IMR-90 (cell line): ENCODE measurements at regions not wholly inside any gene's neighbourhood (a gene's known extent, or its start where the extent isn't known, plus 50 kb on each side); places are given as distances from the start of the nearest gene placed in this dataset.
A peak's percentile ranks its signal among the peaks of the same experiment; 100 is the strongest.

Source experiments
- ATAC-seq: fragments of 200-7000 bp; cut with Tn5 transposase; 2 replicates; pipeline ENCODE4 v1.9.1; 2020; ENCODE audit warnings: low read depth, mild to moderate bottlenecking, moderate library complexity
- BruUV-seq: library from RNA; stranded (reverse); fragments of 400-500 nt; replicated peaks from 2 replicates; lab custom pipeline; 2021; lab: Mats Ljungman, UMichigan
- CTCF ChIA-PET: fragments of 300-600 bp; formaldehyde crosslinking; extraction: SDS; loops from one replicate; lab custom pipeline; 2021; ENCODE audit warnings: antibody characterized with exemption; lab: Yijun Ruan, JAX
- POLR2A ChIA-PET: fragments of 300-600 bp; sonication (Branson Sonifier 250); formaldehyde crosslinking; loops from one replicate; lab custom pipeline; 2022; ENCODE audit warnings: antibody characterized with exemption; ENCODE audit not compliant: unreplicated experiment; lab: Charles Lee
- DNase-seq: peaks from one replicate; pipeline ENCODE4 v3.0.0; 2013
- H2AFZ ChIP-seq: replicated peaks from 2 replicates; pipeline ENCODE3; 2013; ENCODE audit warnings: low read length, mild to moderate bottlenecking; ENCODE audit not compliant: poor library complexity
- H2AK5ac ChIP-seq: 2 replicates; pipeline ENCODE4 v1.6.1; 2013; ENCODE audit warnings: low read depth, low read length, inconsistent platforms
- H2AK9ac ChIP-seq: replicated peaks from 2 replicates; pipeline ENCODE3; 2013; ENCODE audit warnings: mild to moderate bottlenecking, low read depth, low read length, moderate library complexity; ENCODE audit not compliant: poor library complexity
- H2BK120ac ChIP-seq: 2 replicates; pipeline ENCODE4 v1.6.1; 2013; ENCODE audit warnings: low read depth, low read length, inconsistent platforms
- H2BK15ac ChIP-seq: 3 replicates; pipeline ENCODE4 v1.6.1; 2013; ENCODE audit warnings: low read depth, low read length, inconsistent platforms
- H2BK20ac ChIP-seq: 2 replicates; pipeline ENCODE4 v1.6.1; 2013; ENCODE audit warnings: low read depth, mild to moderate bottlenecking, inconsistent platforms, low read length, moderate library complexity
- H2BK5ac ChIP-seq: 2 replicates; pipeline ENCODE4 v1.6.1; 2013; ENCODE audit warnings: mild to moderate bottlenecking, low read depth, low read length, inconsistent platforms; ENCODE audit not compliant: poor library complexity, severe bottlenecking
- H3K14ac ChIP-seq: replicated peaks from 2 replicates; pipeline ENCODE4 v1.6.1; 2013; ENCODE audit warnings: low read depth, low read length, inconsistent platforms
- H3K18ac ChIP-seq: 2 replicates; pipeline ENCODE4 v1.6.1; 2013; ENCODE audit warnings: low read depth, low read length, control low read depth
- H3K23ac ChIP-seq: 2 replicates; pipeline ENCODE4 v1.6.1; 2013; ENCODE audit warnings: low read depth, low read length, inconsistent platforms
- H3K27ac ChIP-seq: 2 replicates; pipeline ENCODE4 v1.5.1; 2013; ENCODE audit warnings: mild to moderate bottlenecking, control low read depth, low read length; ENCODE audit not compliant: insufficient read depth
- H3K27me3 ChIP-seq: 2 replicates; pipeline ENCODE4 v1.6.1; 2013; ENCODE audit warnings: low read length; ENCODE audit not compliant: control insufficient read depth, insufficient read depth
- H3K36me3 ChIP-seq: 2 replicates; pipeline ENCODE4 v1.6.1; 2013; ENCODE audit warnings: low read length, mixed read lengths; ENCODE audit not compliant: control insufficient read depth, insufficient read depth
- H3K4ac ChIP-seq: 2 replicates; pipeline ENCODE4 v1.6.1; 2013; ENCODE audit warnings: low read depth, low read length, inconsistent platforms
- H3K4me1 ChIP-seq: 2 replicates; pipeline ENCODE4 v1.6.1; 2013; ENCODE audit warnings: low read length, mixed read lengths; ENCODE audit not compliant: control insufficient read depth, insufficient read depth
- H3K4me2 ChIP-seq: 2 replicates; pipeline ENCODE4 v1.6.1; 2013; ENCODE audit warnings: low read depth, mild to moderate bottlenecking, control low read depth, low read length, moderate library complexity
- H3K4me3 ChIP-seq: 2 replicates; pipeline ENCODE4 v1.5.1; 2013; ENCODE audit warnings: low read depth, mild to moderate bottlenecking, control low read depth, low read length, moderate library complexity; ENCODE audit not compliant: insufficient read depth
- H3K56ac ChIP-seq: 2 replicates; pipeline ENCODE4 v1.6.1; 2013; ENCODE audit warnings: low read length, inconsistent platforms; ENCODE audit not compliant: insufficient read depth; ENCODE audit errors: extremely low read depth
- H3K79me1 ChIP-seq, 2 experiments: 2 replicates each; pipeline ENCODE4 v1.6.1; 2013; ENCODE audit warnings: low read length in 2 of 2, inconsistent platforms in 1 of 2, low read depth in 1 of 2
- H3K9ac ChIP-seq: 2 replicates; pipeline ENCODE4 v1.6.1; 2013; ENCODE audit warnings: low read depth, low read length, control low read depth
- H3K9me1 ChIP-seq: 2 replicates; pipeline ENCODE4 v1.6.1; 2013; ENCODE audit warnings: low read length, inconsistent platforms; ENCODE audit not compliant: insufficient read depth
- H3K9me3 ChIP-seq: 2 replicates; pipeline ENCODE4 v1.6.1; 2013; ENCODE audit warnings: low read length; ENCODE audit not compliant: control insufficient read depth, insufficient read depth
- H4K20me1 ChIP-seq: 2 replicates; pipeline ENCODE4 v1.6.1; 2013; ENCODE audit warnings: low read length, inconsistent platforms; ENCODE audit not compliant: insufficient read depth
- H4K5ac ChIP-seq: 2 replicates; pipeline ENCODE4 v1.6.1; 2013; ENCODE audit warnings: mild to moderate bottlenecking, low read depth, low read length, control low read depth
- H4K8ac ChIP-seq, 2 experiments: 2 replicates each; pipeline ENCODE4 v1.6.1; 2013; ENCODE audit warnings: low read depth in 2 of 2, low read length in 2 of 2, control low read depth in 1 of 2, inconsistent platforms in 1 of 2
- H4K91ac ChIP-seq: 2 replicates; pipeline ENCODE4 v1.6.1; 2013; ENCODE audit warnings: low read depth, low read length, inconsistent platforms; ENCODE audit not compliant: insufficient read depth
- CHD1 ChIP-seq: IDR thresholded peaks from 2 replicates; pipeline ENCODE4 v1.6.1; 2012; ENCODE audit warnings: low read depth, low read length, improper control_type of control experiment
- MXI1 ChIP-seq: IDR thresholded peaks from 2 replicates; pipeline ENCODE4 v1.6.1; 2012; ENCODE audit warnings: low read depth, mild to moderate bottlenecking, low read length, moderate library complexity, borderline replicate concordance
- POLR2A ChIP-seq: IDR thresholded peaks from 2 replicates; pipeline ENCODE4 v1.6.1; 2012; ENCODE audit warnings: mild to moderate bottlenecking, low read depth, low read length
- RFX5 ChIP-seq: IDR thresholded peaks from 2 replicates; pipeline ENCODE4 v1.8.0; 2012; ENCODE audit warnings: low read depth, mild to moderate bottlenecking, low read length, moderate library complexity
- USF2 ChIP-seq: fragments of 150-350 bp; IDR thresholded peaks from 2 replicates; pipeline ENCODE4 v1.6.1; 2017; ENCODE audit warnings: mild to moderate bottlenecking, antibody characterized with exemption, low read length, low read depth
- WGBS, 2 experiments: methylation state at CpG; one replicate each; pipeline versions ENCODE4 v1.1.5 to v1.1.7; 2013; ENCODE audit warnings: missing lambda C conversion rate in 2 of 2; ENCODE audit not compliant: insufficient read length in 1 of 2; ENCODE audit errors: extremely low coverage in 2 of 2; 5-methylcytosine and 5-hydroxymethylcytosine counted together
- dilution Hi-C: fragments of 300-500 bp; cut with HindIII; formaldehyde crosslinking; loops from one replicate; pipeline ENCODE4 v1.14.3; 2018; ENCODE audit warnings: low sequenced_read_pairs; ENCODE audit not compliant: unreplicated experiment
- in situ Hi-C: fragments of 300-500 bp; cut with MboI; formaldehyde crosslinking; loops from 3 replicates; pipeline ENCODE4 v1.14.3; 2019; ENCODE audit warnings: low sequenced_read_pairs, inconsistent platforms, mixed read lengths
- intact Hi-C: fragments of 100-400 bp; cut with micrococcal nuclease; formaldehyde crosslinking; loops from 2 replicates; pipeline ENCODE4 v1.10.0; 2022
- TF ChIP-seq, protein P1 (sequence below): conservative IDR thresholded peaks from 2 replicates; pipeline ENCODE4 v1.5.1; 2012; ENCODE audit warnings: mild to moderate bottlenecking, low read depth, low read length, improper control_type of control experiment
- TF ChIP-seq, protein P2 (sequence below): fragments of 150-350 bp; IDR thresholded peaks from 2 replicates; pipeline ENCODE4 v1.6.1; 2016; ENCODE audit warnings: low read depth, mild to moderate bottlenecking, low read length, moderate library complexity, borderline replicate concordance

- Histone ChIP-seq H3K14ac (no peak overlapping the region), H3K27ac (no peak overlapping the region), H2BK20ac (no peak overlapping the region), H3K9me1 (no peaks in the 10 kb centered on the region), H4K20me1 (no peaks in the 10 kb centered on the region), H2AK5ac (no peak overlapping the region), H3K4me3 (no peak overlapping the region), H3K23ac (no peak overlapping the region), H3K36me3 (no peaks in the 10 kb centered on the region), H2AFZ (no peak overlapping the region), H3K79me1 (no peaks in the 10 kb centered on the region), H3K9ac (no peak overlapping the region), H4K8ac (no peak overlapping the region), H3K18ac (no peak overlapping the region), H3K27me3 (peaks cover 60% of the 10 kb centered on the region), H3K4ac (no peak overlapping the region), H3K56ac (no peak overlapping the region), H2BK120ac (no peak overlapping the region), H4K91ac (no peak overlapping the region), H4K5ac (no peak overlapping the region), H3K4me1 (no peaks in the 10 kb centered on the region; the same call in 1 of the 2 replicates), H2AK9ac (peak overlapping the region; percentile 48), H2BK15ac (no peak overlapping the region), H3K9me3 (no peaks in the 10 kb centered on the region; the same call in 1 of the 2 replicates), H3K4me2 (no peak overlapping the region; the same call in 1 of the 2 replicates), H2BK5ac (no peak overlapping the region)
- in situ Hi-C loops = loop anchor here (25.0 kb wide), 2 partner anchors 449 to 649 kb away; partner anchors contain the start of genes NIFK and RNU4ATAC
- no peak for DNase-seq
- CTCF ChIA-PET = no interaction called here
- no peak for TF ChIP-seq POLR2A
- no peak for TF ChIP-seq USF2
- no peak for TF ChIP-seq MXI1
- TF ChIP-seq, protein P1, sequence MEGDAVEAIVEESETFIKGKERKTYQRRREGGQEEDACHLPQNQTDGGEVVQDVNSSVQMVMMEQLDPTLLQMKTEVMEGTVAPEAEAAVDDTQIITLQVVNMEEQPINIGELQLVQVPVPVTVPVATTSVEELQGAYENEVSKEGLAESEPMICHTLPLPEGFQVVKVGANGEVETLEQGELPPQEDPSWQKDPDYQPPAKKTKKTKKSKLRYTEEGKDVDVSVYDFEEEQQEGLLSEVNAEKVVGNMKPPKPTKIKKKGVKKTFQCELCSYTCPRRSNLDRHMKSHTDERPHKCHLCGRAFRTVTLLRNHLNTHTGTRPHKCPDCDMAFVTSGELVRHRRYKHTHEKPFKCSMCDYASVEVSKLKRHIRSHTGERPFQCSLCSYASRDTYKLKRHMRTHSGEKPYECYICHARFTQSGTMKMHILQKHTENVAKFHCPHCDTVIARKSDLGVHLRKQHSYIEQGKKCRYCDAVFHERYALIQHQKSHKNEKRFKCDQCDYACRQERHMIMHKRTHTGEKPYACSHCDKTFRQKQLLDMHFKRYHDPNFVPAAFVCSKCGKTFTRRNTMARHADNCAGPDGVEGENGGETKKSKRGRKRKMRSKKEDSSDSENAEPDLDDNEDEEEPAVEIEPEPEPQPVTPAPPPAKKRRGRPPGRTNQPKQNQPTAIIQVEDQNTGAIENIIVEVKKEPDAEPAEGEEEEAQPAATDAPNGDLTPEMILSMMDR = no peak
- TF ChIP-seq CHD1 = no peak
- TF ChIP-seq, protein P2, sequence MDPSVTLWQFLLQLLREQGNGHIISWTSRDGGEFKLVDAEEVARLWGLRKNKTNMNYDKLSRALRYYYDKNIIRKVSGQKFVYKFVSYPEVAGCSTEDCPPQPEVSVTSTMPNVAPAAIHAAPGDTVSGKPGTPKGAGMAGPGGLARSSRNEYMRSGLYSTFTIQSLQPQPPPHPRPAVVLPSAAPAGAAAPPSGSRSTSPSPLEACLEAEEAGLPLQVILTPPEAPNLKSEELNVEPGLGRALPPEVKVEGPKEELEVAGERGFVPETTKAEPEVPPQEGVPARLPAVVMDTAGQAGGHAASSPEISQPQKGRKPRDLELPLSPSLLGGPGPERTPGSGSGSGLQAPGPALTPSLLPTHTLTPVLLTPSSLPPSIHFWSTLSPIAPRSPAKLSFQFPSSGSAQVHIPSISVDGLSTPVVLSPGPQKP = no peak
- no peak for TF ChIP-seq RFX5
- peak; percentile 71 for ATAC-seq
- BruUV-seq = no TSS peak
- WGBS, 2 experiments = 38% methylated on average over 3 of the region's 27 CpGs; no CpG with 5 or more reads in 1 of the 2 experiments
- intact Hi-C loops = no loop called here
- dilution Hi-C loops = no loop called here
- POLR2A ChIA-PET = no interaction called here
Observed at GRCh38 chr2:121088251-121089165, 196.5 kb downstream of the TFCP2L1 start.
